HG02571 (cell line): ENCODE measurements at regions not wholly inside any gene's neighbourhood (a gene's known extent, or its start where the extent isn't known, plus 50 kb on each side); places are given as distances from the start of the nearest gene placed in this dataset.
"Not testable (repeated sequence)": the region's sequence is repeated elsewhere in the genome, so short reads cannot be mapped to it uniquely, and the experiment has no call there.

Experiments
- ATAC-seq: cut with Tn5 transposase; IDR thresholded peaks from one replicate; pipeline ENCODE4 v1.9.1; 2021; ENCODE audit warnings: mild to moderate bottlenecking, moderate library complexity; ENCODE audit not compliant: unreplicated experiment

GRCh38 chr11:95652002-95652472 lies 137.5 kb downstream of the FAM76B start:
- ATAC-seq, result no peak

DNA sequence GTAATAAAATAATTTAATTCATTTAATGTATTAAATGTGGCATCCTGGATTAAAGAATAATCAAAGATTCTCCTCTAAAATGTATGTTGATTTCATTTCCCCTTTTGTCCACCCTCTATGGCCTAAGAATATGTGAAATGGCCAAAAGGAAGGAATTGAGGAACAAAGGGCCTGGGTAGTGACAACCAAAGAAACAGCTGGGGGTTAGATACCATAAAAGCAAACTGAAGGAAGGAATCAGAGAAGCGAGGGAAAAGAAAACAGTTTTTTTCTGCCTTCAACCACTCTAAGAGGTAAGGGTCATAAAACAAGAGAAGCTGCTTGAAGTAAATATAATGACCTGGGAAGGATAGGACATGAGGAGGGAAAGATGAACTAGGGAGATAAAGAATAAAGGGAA lies 139.3 kb downstream of the FAM76B start:
- ATAC-seq, result no peak

DNA sequence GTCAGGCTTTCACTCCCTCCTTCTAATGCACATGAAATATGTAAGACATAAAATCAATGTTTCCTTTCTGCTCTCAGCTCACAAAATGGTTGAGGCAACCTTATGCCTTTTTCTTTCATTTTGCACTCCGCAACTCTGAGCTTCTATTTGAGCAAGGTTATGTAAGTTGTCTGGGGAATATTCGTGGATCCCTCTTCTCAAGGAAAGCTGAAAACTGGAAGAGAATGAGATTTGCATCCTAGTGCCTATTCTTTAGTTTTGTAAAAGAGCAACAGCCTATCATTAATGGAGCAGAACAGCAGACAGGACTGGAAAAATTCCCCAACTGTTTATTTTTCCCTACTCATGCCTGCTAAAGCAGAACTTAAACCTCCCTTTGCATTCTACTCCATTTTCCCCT lies 141.7 kb downstream of the FAM76B start:
- ATAC-seq, result no peak

GRCh38 chr11:95647355-95647754 lies 142.2 kb downstream of the FAM76B start:
- ATAC-seq, result no peak

- ATAC-seq, result peak; percentile 99
These were observed 148.1 kb downstream of the FAM76B start for GRCh38 chr11:95641495-95641894.

DNA sequence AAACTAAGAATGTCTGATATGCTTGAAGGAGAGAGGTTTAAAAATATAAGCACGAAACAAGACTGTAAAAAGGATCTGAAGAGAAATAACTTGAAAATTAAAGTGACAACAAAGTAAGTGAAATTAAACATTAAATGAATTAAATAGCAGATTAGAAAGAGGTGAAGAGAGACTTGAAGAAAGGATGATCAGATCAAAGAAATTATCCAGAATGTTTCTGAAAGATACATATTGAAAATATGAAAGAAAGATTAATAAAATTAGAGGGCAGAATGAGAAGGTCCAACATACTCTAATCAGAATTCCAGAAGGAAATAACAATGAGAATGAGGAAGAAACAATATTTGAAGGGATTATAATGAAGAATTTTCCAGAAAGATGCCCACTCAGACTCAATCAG lies 151.1 kb downstream of the FAM76B start:
- no peak for ATAC-seq

GRCh38 chr11:95625164-95625900 lies 164.2 kb downstream of the FAM76B start:
- ATAC-seq, result no peak

DNA sequence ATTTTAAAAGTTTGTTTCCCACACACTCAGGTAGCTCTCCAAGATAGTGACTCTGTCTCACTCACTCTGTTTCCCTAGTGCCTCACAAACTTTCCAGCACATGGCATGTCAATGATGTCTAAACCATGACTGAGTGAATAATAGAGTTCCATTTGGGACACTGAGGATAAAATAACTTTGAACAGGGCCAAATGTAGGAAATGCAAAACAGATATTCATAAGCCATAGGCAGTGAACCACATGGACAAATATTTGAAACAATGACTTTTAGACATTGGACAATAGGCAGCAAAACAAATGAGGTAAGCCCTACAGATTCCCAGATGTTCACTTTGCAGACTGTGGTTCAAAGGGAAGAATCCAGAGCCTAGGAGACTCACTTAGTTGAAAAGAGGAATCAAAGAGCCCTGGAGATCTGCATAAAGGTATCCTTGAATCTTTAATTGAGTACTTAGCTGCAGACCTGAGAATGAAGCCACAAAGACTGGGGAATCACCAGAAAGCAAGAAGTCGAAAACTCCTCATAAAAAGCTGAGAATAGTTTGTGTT lies 173.3 kb downstream of the FAM76B start:
- ATAC-seq, result no peak

DNA sequence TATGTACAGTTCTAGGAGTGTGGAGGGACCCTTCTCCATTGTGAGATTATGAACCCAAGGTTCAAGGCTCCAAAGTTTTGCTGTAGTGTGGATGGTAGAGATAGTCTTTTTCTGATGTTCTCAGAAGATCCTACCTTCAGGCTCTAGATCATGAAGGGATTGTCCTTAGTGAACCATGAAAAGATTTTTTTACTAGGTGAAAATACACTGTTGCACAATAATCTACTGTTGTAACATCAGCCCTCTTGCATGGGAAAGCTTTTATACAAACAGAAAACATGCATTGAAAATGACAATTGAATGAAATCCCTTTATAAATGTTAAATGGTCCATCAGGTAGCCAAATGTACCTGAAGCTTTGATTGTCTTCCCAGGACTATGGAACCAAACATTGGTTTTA lies 177.8 kb downstream of the FAM76B start:
- no peak for ATAC-seq

DNA sequence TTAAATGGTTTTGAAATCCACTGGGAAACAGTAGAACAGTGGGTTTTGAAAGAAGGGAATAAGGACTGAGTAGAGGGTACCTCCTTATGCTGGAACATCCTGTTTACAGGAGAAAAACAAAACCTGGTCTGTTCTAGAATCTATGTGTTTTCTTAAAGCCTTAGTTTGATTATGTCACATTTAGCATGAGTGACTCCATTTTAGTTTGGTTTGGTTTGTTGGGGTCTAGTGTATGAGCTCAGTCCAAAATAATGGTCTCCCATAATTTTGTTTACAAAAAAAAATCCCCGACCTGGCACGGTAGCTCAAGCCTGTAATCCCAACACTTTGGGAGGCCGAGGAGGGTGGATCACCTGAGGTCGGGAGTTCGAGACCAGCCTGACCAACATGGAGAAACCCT lies 179.4 kb downstream of the FAM76B start:
- not testable (repeated sequence) for ATAC-seq

GRCh38 chr11:95608093-95608492 lies 181.5 kb downstream of the FAM76B start:
- no peak for ATAC-seq

DNA sequence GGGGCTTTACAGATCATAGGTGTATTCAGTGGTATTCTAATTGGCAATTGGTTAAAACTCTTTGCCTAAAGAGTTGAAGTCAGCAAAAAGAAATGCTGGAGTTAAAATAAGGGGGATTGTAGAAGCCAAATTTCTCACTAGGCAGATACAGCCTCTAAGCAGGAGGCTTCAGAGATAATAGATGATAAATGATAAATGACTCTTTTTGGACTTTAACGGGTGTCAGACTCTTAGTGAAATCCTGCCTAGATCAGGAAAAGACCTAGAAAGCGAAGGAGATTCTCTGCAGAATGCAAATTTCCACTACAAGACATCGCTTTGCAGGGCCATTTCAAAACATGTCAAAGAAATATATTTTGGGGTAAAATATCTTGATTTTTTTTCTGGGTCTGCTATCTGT lies 182.8 kb downstream of the FAM76B start:
- no peak for ATAC-seq

DNA sequence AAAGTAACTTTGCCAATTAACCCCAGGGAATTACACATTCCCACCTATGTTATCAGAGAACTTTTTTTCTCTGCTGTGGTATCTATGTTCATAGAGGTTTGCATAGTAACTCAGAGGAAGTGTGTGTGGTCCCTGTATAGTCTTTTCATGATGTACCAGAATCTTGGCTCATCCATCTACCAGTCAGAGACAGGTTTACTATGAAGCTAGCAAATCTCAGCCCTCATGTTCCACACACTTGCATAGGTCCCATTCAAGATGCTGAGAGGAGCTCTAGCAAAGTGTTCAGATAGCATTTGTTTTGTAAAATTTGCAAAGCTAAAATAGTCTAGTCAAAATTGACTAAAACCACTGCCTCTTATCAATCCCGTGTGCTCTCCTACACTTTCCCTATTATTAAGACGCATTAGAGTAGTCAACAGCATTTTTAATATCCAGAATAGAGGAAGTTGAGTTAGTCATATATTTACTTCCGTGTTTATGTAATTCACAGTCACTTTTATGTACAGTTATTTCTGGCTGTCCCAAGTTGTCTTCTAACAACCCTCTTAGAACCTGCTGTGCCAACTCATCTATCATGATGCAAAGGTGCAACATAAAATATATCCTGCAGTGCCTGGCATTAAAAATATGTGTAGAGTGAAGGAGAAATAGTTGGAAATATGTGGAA lies 184.2 kb downstream of the FAM76B start:
- no peak for ATAC-seq

DNA sequence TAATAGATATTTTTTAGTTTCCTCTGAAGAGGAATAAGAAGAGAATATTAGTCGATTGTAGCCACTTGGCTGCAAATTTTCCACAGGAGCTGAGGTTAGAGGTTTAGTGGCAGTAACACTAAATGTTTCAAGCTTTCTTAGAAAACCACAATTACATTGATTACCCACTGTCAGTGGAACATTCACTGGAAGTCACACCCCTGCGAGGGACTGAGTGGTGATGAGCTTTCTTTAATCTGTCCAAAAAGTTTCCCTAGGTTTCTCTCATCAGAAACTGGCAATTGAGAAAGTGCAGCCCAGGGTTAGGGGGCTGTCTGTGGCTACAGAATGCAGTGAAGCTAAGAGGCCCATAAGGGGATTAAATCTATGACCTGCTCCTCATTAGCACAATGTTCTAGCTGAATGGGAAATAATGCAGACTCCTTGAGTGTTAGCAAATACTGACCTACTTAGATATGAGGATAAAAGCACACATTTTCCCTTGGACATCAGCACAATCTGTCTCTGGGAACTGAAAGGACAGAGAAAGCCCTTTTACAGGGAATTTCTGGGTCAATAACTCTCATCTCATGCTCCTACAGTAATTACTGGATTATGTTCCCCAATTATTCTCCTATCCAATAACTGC lies 189.5 kb downstream of the FAM76B start:
- ATAC-seq, result no peak

DNA sequence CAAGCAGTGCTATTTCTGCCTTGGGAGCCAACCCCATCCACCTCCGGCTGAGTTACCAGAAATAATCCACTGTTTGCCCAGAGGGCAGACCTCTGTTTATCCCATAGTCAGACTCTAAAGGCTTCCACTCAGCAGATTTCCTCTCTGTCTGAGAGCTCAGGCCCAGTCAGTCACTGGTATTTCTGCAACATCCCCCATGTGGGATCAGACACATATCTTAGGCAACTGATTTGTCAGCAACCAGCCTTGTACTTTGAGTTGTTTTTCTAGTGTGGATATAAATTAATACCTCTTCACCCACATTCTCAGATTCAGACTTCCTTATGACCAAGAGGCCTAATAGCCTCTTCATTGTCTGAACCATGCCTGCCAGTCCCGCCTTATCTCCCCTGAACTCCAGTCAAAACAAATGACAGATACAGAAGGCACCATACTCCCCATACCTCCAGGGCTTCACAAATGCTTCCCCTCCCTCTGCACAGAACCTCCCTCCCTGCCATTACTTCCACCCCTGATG lies 193.6 kb downstream of the FAM76B start:
- no peak for ATAC-seq

- no peak for ATAC-seq
These were observed 194.0 kb downstream of the FAM76B start for GRCh38 chr11:95595541-95595940.

- ATAC-seq, result no peak
These were observed 196.5 kb downstream of the FAM76B start for GRCh38 chr11:95593111-95593510.

DNA sequence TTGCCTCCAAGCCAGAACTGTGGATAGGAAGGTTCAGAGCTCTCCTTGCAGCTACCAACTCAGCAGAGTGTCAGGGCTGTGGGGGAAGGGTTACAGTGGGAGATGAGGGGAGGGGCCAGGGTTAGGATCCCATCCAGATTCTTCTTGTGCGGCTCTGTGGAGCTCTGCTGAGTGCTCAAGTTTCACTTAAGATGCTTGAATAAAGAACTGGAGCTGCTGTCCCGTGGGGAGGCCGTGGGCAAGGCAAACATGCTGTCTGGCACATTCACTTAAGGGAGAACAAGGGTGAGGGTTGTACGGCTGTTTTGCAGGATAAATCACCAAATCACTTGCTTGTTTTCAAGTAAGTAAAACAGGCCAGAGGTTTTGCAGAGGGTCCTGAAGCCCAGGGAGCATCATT lies 197.1 kb downstream of the FAM76B start:
- ATAC-seq, result no peak

DNA sequence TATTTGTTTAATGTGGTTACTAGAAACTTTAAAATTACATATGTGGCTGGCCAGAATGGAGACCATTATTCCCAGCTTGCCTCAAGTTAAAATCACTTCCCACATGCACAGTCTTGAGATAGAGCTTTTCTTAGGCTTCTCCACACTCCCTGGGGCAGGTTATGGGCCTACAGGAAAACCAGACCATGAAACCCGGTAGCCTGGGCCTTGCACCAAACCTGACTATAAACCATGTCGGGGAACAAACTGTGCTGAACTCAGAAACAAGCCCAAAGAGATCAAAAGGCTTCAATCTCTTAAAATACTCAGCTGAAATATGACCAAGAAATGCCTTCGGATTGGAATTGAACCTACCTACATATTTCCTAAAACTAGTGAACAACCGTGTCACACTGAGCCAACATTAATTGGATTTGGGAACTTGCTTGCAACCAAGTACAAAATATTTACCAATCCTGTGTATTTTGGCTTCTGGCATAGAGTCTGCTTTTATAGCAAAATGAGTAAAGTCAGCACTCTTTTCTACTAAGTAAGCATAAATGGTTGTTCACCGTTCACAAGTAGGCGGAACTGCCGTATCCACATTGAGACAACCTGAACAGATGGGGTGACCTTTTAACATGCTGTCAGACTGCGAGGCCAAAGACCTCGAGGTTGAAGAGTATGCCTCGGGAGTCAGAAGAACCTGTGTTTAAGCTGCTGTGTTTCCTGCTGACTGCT lies 199.5 kb downstream of the FAM76B start:
- ATAC-seq, result no peak

GRCh38 chr11:95588821-95589220 lies 200.8 kb downstream of the FAM76B start:
- no peak for ATAC-seq

DNA sequence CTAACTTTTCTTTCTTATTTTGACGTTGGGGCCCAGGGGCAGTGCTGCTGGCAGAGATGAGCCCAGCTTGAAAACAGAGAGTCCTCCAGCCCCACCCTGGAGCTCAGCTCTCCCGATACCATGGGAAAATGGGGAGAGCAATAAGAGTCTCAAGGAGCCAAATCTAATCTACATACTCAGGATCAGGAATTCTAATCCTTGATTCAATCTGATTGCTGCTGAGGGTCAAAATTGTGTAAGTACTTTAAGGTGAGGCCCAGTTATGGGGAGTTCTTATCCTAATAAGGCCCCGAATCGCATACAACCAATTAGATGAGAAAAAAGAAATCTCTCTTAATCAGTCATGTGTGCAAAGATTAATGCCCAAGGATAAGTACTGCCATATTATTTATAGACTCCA lies 202.9 kb downstream of the FAM76B start:
- ATAC-seq, result no peak
